Ascending aorta (tissue), 2 donors: ENCODE measurements at regions not wholly inside any gene's neighbourhood (a gene's known extent, or its start where the extent isn't known, plus 50 kb on each side); places are given as distances from the start of the nearest gene placed in this dataset.

Experiments used
- DNase-seq, 2 donors: peaks; one replicate each; pipeline ENCODE4 v3.0.0-alpha.2; 2019; ENCODE audit warnings: low spot score in 2 of 2
- H3K27ac ChIP-seq, 2 donors: fragments of 200-600 bp; sonication (generic); one replicate each; pipeline ENCODE4 v1.5.1; 2016 to 2017; ENCODE audit warnings: mild to moderate bottlenecking in 1 of 2
- H3K27me3 ChIP-seq: fragments of 200-600 bp; sonication (generic); one replicate; pipeline ENCODE4 v1.5.1; 2017
- H3K36me3 ChIP-seq, 2 donors: fragments of 200-600 bp; sonication (generic); one replicate each; pipeline ENCODE4 v1.5.1; 2016
- H3K4me1 ChIP-seq, 2 donors: fragments of 200-600 bp; sonication (generic); one replicate each; pipeline ENCODE4 v1.5.1; 2016 to 2017; ENCODE audit warnings: mild to moderate bottlenecking in 1 of 2
- H3K4me3 ChIP-seq, 2 donors: fragments of 200-600 bp; sonication (generic); one replicate each; pipeline ENCODE4 v1.5.1; 2016 to 2017; ENCODE audit warnings: mild to moderate bottlenecking in 1 of 2
- H3K9me3 ChIP-seq, 2 donors: fragments of 200-600 bp; sonication (generic); one replicate each; pipeline ENCODE4 v1.5.1; 2016
- intact Hi-C: fragments of 100-400 bp; cut with DNase I; formaldehyde crosslinking; loops from one replicate; pipeline ENCODE4 v1.15.1; 2023
- TF ChIP-seq, protein P1 (sequence below), 3 experiments: fragments of 200-600 bp in 2 of 3; fragments of 450-650 bp in 1 of 3; sonication (generic) in 2 of 3; IDR thresholded peaks; one replicate each; pipeline ENCODE4 v1.5.1; 2016 to 2019; ENCODE audit warnings: antibody characterized with exemption in 3 of 3, mild to moderate bottlenecking in 1 of 3, moderate library complexity in 1 of 3

DNA sequence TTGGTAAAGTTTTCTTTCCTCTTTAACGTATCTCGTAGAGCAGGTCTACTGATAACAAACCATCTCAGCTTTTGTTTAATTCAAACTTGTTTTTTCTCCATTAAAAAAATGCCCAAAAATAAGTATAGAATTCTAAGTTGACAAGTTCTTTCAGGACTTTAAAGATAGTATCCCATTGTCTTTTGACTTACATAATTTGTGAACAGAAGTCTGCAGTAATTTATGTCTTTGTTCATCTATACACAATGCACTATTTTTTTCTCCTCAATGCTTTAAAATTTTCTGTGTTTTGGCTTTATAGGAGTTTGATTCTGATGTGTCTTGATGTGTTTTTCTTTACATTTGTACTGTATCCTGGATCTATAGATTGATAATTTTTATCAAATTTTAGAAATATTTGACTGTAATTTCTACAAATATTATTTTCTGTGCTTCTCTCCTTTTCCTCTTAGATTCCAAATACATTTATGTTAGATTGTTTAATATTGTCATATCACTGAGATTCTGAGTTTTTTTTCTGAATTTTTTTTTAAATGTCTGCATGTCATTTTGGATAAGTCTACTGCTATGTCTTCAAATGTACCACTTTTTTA, 143.3 kb downstream of the FTCDNL1 start:
- intact Hi-C loops, result loop anchor here (10.0 kb wide), 1 partner anchor 147 kb away; the partner anchor contains the start of gene FTCDNL1
- peaks cover 0 to 7% of the 10 kb centered on the region in 2 donors for H3K9me3 ChIP-seq
- no peaks in the 10 kb centered on the region for H3K27me3 ChIP-seq
- no peak overlapping the region for H3K27ac ChIP-seq
- H3K36me3 ChIP-seq, result no peaks in the 10 kb centered on the region
- H3K4me1 ChIP-seq, result no peaks in the 10 kb centered on the region
- DNase-seq, result no peak
- H3K4me3 ChIP-seq, result no peak overlapping the region
- TF ChIP-seq, protein P1, sequence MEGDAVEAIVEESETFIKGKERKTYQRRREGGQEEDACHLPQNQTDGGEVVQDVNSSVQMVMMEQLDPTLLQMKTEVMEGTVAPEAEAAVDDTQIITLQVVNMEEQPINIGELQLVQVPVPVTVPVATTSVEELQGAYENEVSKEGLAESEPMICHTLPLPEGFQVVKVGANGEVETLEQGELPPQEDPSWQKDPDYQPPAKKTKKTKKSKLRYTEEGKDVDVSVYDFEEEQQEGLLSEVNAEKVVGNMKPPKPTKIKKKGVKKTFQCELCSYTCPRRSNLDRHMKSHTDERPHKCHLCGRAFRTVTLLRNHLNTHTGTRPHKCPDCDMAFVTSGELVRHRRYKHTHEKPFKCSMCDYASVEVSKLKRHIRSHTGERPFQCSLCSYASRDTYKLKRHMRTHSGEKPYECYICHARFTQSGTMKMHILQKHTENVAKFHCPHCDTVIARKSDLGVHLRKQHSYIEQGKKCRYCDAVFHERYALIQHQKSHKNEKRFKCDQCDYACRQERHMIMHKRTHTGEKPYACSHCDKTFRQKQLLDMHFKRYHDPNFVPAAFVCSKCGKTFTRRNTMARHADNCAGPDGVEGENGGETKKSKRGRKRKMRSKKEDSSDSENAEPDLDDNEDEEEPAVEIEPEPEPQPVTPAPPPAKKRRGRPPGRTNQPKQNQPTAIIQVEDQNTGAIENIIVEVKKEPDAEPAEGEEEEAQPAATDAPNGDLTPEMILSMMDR (IDR thresholded peaks at IDR 0.05), result no peak

DNA sequence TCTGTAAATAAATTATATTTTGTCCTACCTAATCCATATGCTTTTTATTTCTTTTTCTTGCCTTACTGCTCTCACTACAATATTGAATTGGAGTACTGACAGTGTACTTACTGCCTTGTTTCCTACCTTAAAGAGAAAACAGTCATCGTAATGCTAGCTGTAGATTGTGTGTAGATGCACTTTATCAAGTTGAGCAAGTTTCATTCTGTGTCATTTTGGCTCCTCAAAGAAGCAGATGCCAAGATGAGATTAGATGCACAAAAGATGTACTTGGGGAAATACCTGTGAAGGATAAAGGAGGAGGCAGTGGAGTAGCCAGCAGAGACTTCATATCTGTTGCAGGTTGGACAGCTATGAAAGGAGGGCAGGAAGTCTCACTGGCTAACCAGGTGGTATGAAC, 145.5 kb downstream of the FTCDNL1 start:
- Histone ChIP-seq H3K4me3 (no peak overlapping the region), H3K27me3 (no peaks in the 10 kb centered on the region), H3K4me1 (no peaks in the 10 kb centered on the region), H3K9me3 (peaks cover 0 to 7% of the 10 kb centered on the region in 2 donors), H3K27ac (no peak overlapping the region), H3K36me3 (no peaks in the 10 kb centered on the region)
- no peak for DNase-seq
- intact Hi-C loops, result loop anchor here (10.0 kb wide), 1 partner anchor 149 kb away; the partner anchor contains the start of gene FTCDNL1
- TF ChIP-seq, protein P1 (IDR thresholded peaks at IDR 0.05), result no peak

DNA sequence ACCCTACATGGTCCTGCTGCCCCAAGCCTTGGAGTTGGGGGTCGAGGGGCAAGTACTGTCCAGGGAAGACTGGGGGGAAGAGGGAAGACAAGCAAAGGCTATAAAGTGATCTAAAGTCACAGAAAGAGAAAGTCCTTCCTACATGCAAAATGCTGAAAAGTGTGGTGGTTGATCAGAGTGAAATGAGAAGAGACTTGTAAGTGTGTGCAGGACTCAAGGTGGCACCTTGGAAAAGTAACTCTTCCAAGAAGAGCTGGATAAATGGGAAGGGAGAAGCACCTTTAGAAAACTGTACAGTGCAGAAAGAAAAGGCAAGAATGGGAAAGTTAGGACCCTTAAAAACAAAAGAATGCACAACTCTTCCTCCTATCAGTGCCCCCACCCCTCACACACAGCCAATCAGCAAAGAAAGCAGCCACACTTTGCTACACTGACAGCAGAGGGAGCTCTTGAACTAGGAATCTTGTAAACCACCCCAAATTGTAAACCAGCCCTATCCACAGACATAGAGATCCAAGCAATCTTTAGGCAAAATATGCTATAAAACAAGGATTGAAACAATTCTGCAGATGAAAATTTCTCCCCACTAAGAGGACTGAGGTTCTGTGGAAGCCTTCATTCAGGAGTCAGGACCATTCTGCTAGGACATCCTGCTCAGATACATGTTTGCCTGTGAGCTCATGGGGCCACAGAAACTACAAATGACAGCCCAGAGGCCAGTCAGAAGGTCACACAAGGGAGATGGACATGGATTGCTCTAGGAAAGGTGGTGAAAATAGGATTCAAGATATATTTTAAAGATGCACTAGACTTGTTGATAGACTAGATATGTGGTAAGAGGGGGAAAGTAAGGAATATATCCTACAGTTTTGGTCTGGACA, 146.4 kb downstream of the FTCDNL1 start:
- DNase-seq, result no peak
- Histone ChIP-seq H3K4me3 (no peak overlapping the region), H3K27me3 (no peaks in the 10 kb centered on the region), H3K4me1 (no peaks in the 10 kb centered on the region), H3K27ac (no peak overlapping the region), H3K9me3 (peaks cover 0 to 7% of the 10 kb centered on the region in 2 donors), H3K36me3 (no peaks in the 10 kb centered on the region)
- TF ChIP-seq, protein P1 (IDR thresholded peaks at IDR 0.05), result peak in 2 of 3 experiments; percentile 12 to 39
- intact Hi-C loops, result loop anchor here (10.0 kb wide), 1 partner anchor 150 kb away; the partner anchor contains the start of gene FTCDNL1

DNA sequence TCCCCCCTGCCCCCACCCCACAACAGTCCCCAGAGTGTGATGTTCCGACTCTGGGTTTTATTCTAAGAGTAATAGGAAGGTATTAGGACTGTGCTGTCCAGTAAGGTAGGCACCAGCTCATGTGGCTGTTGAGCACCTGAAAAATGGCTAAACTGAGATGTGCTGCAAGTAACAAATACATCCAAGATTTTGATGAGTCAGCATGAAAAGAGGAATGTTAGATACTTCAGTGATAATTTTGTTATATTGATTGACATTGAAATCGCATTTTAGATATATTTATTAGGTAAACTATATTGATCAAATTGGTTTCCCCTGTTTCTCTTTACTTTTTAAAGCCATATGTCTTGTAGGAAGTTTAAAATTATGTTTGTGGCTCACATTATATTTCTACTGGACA, 147.8 kb downstream of the FTCDNL1 start:
- intact Hi-C loops, result loop anchor here (10.0 kb wide), 1 partner anchor 152 kb away; the partner anchor contains the start of gene FTCDNL1
- no peak for DNase-seq
- TF ChIP-seq, protein P1 (IDR thresholded peaks at IDR 0.05), result no peak
- Histone ChIP-seq H3K9me3 (peaks cover 0 to 7% of the 10 kb centered on the region in 2 donors), H3K27ac (no peak overlapping the region), H3K36me3 (no peaks in the 10 kb centered on the region), H3K4me3 (no peak overlapping the region), H3K27me3 (no peaks in the 10 kb centered on the region), H3K4me1 (no peaks in the 10 kb centered on the region)

DNA sequence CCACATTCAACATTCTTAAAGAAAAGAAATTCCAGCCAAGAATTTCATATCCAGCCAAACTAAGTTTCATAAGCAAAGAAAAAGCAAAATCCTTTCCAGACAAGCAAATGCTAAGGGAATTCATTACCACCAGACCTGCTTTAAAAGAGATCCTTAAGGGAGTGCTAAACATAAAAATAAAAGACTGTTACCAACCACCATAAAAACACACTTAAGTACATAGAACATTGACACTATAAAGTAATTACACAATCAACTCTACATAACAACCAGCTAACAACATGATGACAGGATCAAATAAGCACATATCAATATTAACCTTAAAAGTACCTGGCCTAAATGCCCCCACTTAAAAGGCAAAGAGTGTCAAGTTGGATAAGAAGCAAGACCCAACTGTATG, 153.5 kb downstream of the FTCDNL1 start:
- DNase-seq, result no peak
- Histone ChIP-seq H3K36me3 (no peaks in the 10 kb centered on the region), H3K27me3 (no peaks in the 10 kb centered on the region), H3K4me3 (no peak overlapping the region), H3K27ac (no peak overlapping the region), H3K4me1 (no peaks in the 10 kb centered on the region), H3K9me3 (no peaks in the 10 kb centered on the region)
- intact Hi-C loops, result no loop called here
- TF ChIP-seq, protein P1 (IDR thresholded peaks at IDR 0.05), result no peak
